ENCODE measurements at regions not wholly inside any gene's neighbourhood (a gene's known extent, or its start where the extent isn't known, plus 50 kb on each side); places are given as distances from the start of the nearest gene placed in this dataset.

- Mint-ChIP-seq H3K27me3 (no peaks in the 10 kb centered on the region), H3K4me3 (no peak overlapping the region), H3K9me3 (no peaks in the 10 kb centered on the region), H3K27ac (no peak overlapping the region), H3K36me3 (ENCODE audit: low read depth) (no peaks in the 10 kb centered on the region), H3K4me1 (peaks cover 2% of the 10 kb centered on the region)
- CTCF ChIA-PET: interaction anchor here (0.7 kb wide), 1 partner anchor 21 kb away, joined by 3 read pairs; no protein-coding TSS in a partner anchor
- no peak for DNase-seq
- POLR2A ChIA-PET: no interaction called here
Measured at GRCh38 chr7:340979-341694, 51.2 kb downstream of the FOXL3 start.

DNA sequence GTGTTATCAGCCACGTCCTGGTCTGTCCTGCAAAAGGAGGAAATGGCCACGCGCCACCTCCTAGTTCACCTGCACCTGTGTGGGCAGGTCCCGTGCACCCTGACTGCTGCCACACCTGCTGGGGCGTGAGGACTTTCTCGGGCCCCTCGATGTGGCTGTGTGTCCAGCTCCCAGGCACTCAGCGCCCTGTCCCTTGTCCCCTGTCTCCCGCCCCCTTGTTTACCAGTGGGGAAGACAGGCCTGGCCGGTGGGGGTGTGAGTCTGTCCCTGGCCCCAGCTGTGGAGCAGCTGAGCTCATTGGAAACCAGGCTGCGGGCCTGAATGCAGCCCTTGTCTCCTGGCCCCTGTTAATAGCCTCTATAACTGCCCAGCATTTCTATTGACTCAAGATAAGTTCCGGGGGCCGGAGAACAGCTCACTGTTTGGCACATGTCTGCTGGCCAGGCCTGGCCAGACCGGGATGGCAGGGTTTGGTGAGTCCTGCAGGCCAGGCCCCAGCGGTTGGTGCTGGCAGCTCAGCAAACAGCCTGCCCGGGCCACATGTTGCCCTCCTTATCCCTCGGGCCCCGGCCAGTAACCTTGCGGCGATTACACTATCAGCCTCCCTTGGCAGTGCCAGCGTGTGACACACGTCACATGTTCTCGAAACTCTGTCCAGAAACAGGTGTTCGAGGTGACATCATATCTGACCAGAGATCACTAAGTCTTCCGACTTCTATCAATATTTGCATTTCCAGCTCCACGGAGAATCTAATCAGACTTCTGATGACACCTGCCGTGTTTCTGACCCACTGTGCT lies 52.1 kb downstream of the FOXL3 start:
- ChIA-PET POLR2A (no interaction called here), CTCF (interaction anchor here (0.6 to 1.2 kb wide), 4 partner anchors 9 to 156 kb away, joined by 3 to 4 read pairs (median 3); partner anchors contain the start of gene FOXL3)
- H3K27me3 Mint-ChIP-seq: no peaks in the 10 kb centered on the region
- no peaks in the 10 kb centered on the region for H3K36me3 Mint-ChIP-seq (ENCODE audit: low read depth)
- H3K9me3 Mint-ChIP-seq: no peaks in the 10 kb centered on the region
- no peak overlapping the region for H3K4me3 Mint-ChIP-seq
- peaks cover 2% of the 10 kb centered on the region for H3K4me1 Mint-ChIP-seq
- no peak overlapping the region for H3K27ac Mint-ChIP-seq
- no peak for DNase-seq

DNA sequence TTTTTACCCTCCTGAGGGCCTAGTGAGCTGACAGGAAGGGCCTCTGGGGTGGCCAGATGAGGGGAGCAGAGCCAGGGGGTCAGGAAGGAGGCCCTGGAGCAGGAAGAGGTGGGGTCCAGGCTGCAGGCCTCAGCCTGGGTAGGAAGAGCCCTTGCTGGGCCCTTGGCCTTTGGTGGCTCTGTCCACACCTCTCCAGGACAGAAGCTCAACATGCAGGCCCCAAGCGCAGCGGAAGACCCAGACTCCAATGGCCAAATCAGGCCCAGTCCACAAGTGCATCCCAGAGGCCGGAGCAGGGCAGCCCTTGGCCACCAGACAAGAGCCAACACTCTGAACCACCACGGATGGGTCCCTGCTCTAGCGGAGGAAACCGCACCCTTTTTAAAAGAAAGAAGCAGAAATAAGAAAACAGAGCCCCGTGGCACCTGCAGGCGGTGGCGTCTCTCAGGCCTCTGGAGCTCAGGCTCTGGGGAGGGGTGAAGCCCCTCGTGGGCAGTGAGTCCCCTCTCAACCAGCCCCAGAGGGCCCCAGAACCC lies 52.8 kb downstream of the FOXL3 start:
- no peak for DNase-seq
- Mint-ChIP-seq H3K9me3 (no peaks in the 10 kb centered on the region), H3K4me3 (no peak overlapping the region), H3K27ac (no peak overlapping the region), H3K36me3 (ENCODE audit: low read depth) (no peaks in the 10 kb centered on the region), H3K27me3 (no peaks in the 10 kb centered on the region), H3K4me1 (no peaks in the 10 kb centered on the region)
- POLR2A ChIA-PET: no interaction called here
- CTCF ChIA-PET: interaction anchor here (0.6 to 1.2 kb wide), 4 partner anchors 9 to 155 kb away, joined by 3 to 4 read pairs (median 3); partner anchors contain the start of gene FOXL3

- no peaks in the 10 kb centered on the region for H3K4me1 Mint-ChIP-seq
- ChIA-PET POLR2A (no interaction called here), CTCF (interaction anchor here (0.9 to 1.2 kb wide), 2 partner anchors 10 to 15 kb away, joined by 3 read pairs; no protein-coding TSS in a partner anchor)
- no peaks in the 10 kb centered on the region for H3K9me3 Mint-ChIP-seq
- no peaks in the 10 kb centered on the region for H3K36me3 Mint-ChIP-seq (ENCODE audit: low read depth)
- no peak overlapping the region for H3K4me3 Mint-ChIP-seq
- DNase-seq: no peak
- no peaks in the 10 kb centered on the region for H3K27me3 Mint-ChIP-seq
- H3K27ac Mint-ChIP-seq: no peak overlapping the region
Measured at GRCh38 chr7:343227-343822, 53.4 kb downstream of the FOXL3 start.

GRCh38 chr7:343864-344607 lies 54.1 kb downstream of the FOXL3 start:
- POLR2A ChIA-PET: no interaction called here
- CTCF ChIA-PET: no interaction called here
- H3K36me3 Mint-ChIP-seq (ENCODE audit: low read depth): peaks cover 5% of the 10 kb centered on the region
- DNase-seq: no peak
- no peaks in the 10 kb centered on the region for H3K27me3 Mint-ChIP-seq
- H3K4me1 Mint-ChIP-seq: peaks cover 2% of the 10 kb centered on the region
- H3K27ac Mint-ChIP-seq: no peak overlapping the region
- H3K9me3 Mint-ChIP-seq: no peaks in the 10 kb centered on the region
- H3K4me3 Mint-ChIP-seq: no peak overlapping the region

- Mint-ChIP-seq H3K4me3 (no peak overlapping the region), H3K36me3 (ENCODE audit: low read depth) (peaks cover 7% of the 10 kb centered on the region), H3K27ac (no peak overlapping the region), H3K9me3 (no peaks in the 10 kb centered on the region), H3K4me1 (peaks cover 3% of the 10 kb centered on the region), H3K27me3 (no peaks in the 10 kb centered on the region)
- ChIA-PET CTCF (interaction anchor here (1.5 kb wide), 1 partner anchor 13 kb away, joined by 3 read pairs; no protein-coding TSS in a partner anchor), POLR2A (no interaction called here)
- DNase-seq: no peak
Measured at GRCh38 chr7:344608-344994, 54.6 kb downstream of the FOXL3 start.

DNA sequence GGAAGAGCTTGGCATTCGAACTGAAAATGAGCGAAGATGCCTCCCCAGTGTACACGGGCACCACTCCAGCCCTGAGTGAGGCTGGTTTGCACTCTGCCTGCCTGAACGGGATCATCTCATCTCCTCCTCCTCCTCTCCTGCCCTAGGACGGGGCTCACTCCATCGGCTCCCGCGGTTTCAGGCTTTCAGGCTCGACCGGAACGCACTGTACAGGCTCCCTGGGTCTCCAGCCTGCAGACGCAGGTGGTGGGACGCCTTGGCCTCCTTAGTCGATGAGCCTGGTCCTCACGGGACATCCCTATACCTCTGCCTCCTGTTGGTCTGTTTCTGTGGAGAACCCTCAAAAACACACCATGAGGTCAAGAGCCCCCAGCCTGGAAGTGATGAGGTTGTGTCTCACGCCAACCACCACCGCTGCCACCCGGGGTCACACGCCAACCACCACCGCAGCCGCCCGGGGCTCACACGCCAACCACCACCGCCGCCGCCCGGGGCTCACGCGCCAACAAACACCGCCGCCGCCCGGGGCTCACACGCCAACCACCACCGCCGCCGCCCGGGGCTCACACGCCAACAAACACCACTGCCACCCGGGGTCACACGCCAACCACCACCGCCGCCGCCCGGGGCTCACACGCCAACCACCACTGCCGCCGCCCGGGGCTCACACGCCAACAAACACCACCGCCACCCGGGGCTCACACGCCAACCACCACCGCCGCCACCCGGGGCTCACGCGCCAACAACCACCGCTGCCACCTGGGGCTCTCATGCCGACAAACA lies 56.3 kb downstream of the FOXL3 start:
- no peak for DNase-seq
- H3K27ac Mint-ChIP-seq: no peak overlapping the region
- no peaks in the 10 kb centered on the region for H3K9me3 Mint-ChIP-seq
- no peak overlapping the region for H3K4me3 Mint-ChIP-seq
- H3K27me3 Mint-ChIP-seq: no peaks in the 10 kb centered on the region
- CTCF ChIA-PET: interaction anchor here (1.5 kb wide), 1 partner anchor 12 kb away, joined by 3 read pairs; no protein-coding TSS in a partner anchor
- POLR2A ChIA-PET: interaction anchor here (0.7 kb wide), 1 partner anchor 529 kb away, joined by 3 read pairs; no protein-coding TSS in a partner anchor
- peaks cover 7% of the 10 kb centered on the region for H3K36me3 Mint-ChIP-seq (ENCODE audit: low read depth)
- peaks cover 3% of the 10 kb centered on the region for H3K4me1 Mint-ChIP-seq

DNA sequence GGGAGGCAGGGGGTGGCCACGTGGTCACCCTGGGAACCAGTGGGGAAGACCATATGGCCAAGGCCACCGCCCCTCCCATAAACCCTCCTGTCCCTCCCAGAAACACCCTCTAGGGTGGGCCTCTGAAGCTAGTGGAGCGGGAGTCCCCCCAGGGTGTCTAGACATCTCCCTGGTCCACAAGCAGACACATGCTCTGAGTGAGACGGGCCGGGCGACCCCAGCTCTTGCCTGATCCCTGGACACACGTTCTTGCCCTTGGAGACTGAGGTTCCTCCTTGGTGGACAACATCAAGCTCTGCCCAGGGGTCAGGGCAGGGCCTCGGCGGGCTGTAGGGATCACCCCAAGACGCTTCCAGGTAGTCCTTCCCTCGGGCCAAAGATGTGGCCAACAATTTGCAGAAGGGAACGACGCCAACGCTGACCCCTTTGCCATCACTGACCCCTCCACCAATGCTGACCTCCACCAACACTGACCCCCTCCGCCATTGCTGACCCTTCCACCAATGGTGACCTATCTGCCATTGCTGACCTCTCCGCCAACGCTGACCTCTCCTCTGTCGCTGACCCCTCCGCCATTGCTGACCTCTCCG lies 57.1 kb downstream of the FOXL3 start:
- no peak overlapping the region for H3K27ac Mint-ChIP-seq
- CTCF ChIA-PET: no interaction called here

DNA sequence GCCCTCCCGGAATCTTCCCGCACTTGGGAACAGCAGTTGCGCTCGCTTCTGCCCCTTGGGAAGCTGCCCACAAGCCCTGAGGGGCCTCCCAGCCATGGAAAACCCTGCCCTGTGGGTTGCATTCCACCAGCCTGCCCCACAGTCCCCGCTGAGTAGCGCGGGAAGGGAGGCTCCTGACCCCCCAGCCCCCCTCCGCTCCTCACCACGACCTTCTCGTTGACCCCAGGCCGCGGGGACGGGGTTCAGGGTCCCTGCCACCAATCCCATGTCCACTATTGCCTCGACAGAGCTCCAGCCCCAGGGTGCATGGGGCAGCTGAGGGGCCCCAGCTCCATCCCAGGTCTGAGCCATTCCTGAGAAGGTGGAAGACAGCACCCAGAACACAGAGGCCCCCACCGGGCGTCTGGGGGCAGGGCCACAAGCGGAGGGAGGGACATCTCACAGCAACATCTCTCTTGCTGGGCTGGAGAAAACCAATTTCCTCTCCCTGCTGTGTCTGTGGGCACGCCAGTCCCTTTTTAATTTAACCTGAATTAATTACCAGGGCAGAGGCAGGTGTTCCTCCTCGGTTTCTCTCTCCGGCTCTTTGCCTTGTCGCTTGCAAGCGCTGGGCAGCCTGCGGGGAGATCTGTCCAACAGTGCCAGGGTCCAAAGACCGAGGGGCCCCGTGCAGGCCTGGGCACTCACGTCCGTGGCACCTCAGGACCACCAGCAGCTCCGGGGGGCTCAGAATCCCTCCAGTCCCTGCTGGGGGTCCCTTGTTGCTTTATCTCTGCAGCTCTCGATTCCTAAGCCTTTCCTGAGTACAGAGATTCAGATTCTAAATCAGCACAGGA lies 57.9 kb downstream of the FOXL3 start:
- peaks cover 16% of the 10 kb centered on the region for H3K4me1 Mint-ChIP-seq
- no peak overlapping the region for H3K27ac Mint-ChIP-seq
- H3K36me3 Mint-ChIP-seq (ENCODE audit: low read depth): peaks cover 7% of the 10 kb centered on the region
- no peaks in the 10 kb centered on the region for H3K27me3 Mint-ChIP-seq
- H3K9me3 Mint-ChIP-seq: no peaks in the 10 kb centered on the region
- no peak for DNase-seq
- H3K4me3 Mint-ChIP-seq: no peak overlapping the region
- ChIA-PET POLR2A (no interaction called here), CTCF (no interaction called here)

More for the DNA sequence above, 57.1 kb downstream of the FOXL3 start:
- peaks cover 9% of the 10 kb centered on the region for H3K4me1 Mint-ChIP-seq
- no peaks in the 10 kb centered on the region for H3K9me3 Mint-ChIP-seq
- no peak for DNase-seq
- POLR2A ChIA-PET: interaction anchor here (0.7 kb wide), 1 partner anchor 529 kb away, joined by 3 read pairs; no protein-coding TSS in a partner anchor
- peaks cover 7% of the 10 kb centered on the region for H3K36me3 Mint-ChIP-seq (ENCODE audit: low read depth)
- H3K27me3 Mint-ChIP-seq: no peaks in the 10 kb centered on the region
- no peak overlapping the region for H3K4me3 Mint-ChIP-seq

GRCh38 chr7:348480-348844 lies 58.5 kb downstream of the FOXL3 start:
- no peaks in the 10 kb centered on the region for H3K9me3 Mint-ChIP-seq
- POLR2A ChIA-PET: no interaction called here
- no peak overlapping the region for H3K27ac Mint-ChIP-seq
- H3K4me1 Mint-ChIP-seq: peaks cover 16% of the 10 kb centered on the region
- H3K4me3 Mint-ChIP-seq: no peak overlapping the region
- CTCF ChIA-PET: no interaction called here
- no peaks in the 10 kb centered on the region for H3K27me3 Mint-ChIP-seq
- peaks cover 7% of the 10 kb centered on the region for H3K36me3 Mint-ChIP-seq (ENCODE audit: low read depth)
- no peak for DNase-seq
